ES-I3 (cell line): ENCODE measurements at regions not wholly inside any gene's neighbourhood (a gene's known extent, or its start where the extent isn't known, plus 50 kb on each side); places are given as distances from the start of the nearest gene placed in this dataset.
"Not testable (repeated sequence)": the region's sequence is repeated elsewhere in the genome, so short reads cannot be mapped to it uniquely, and the experiment has no call there.

Experiments used
- H3K36me3 ChIP-seq: 2 replicates; pipeline ENCODE4 v1.6.1; 2013; ENCODE audit warnings: mild to moderate bottlenecking, low read length, control low read depth, moderate library complexity; ENCODE audit not compliant: insufficient read depth
- H3K4me1 ChIP-seq: 2 replicates; pipeline ENCODE4 v1.6.1; 2013; ENCODE audit warnings: mild to moderate bottlenecking, control low read depth, low read length; ENCODE audit not compliant: insufficient read depth
- H3K9ac ChIP-seq: 2 replicates; pipeline ENCODE4 v1.6.1; 2013; ENCODE audit warnings: low read depth, mild to moderate bottlenecking, low read length, moderate library complexity
- H3K9me3 ChIP-seq: 2 replicates; pipeline ENCODE4 v1.6.1; 2013; ENCODE audit warnings: mild to moderate bottlenecking, low read length, moderate library complexity; ENCODE audit not compliant: control insufficient read depth, insufficient read depth

GRCh38 chr19:21610341-21610740 is 104.9 kb downstream of the ZNF429 start:
- H3K9ac ChIP-seq, result no peak overlapping the region
- no peaks in the 10 kb centered on the region for H3K36me3 ChIP-seq
- no peaks in the 10 kb centered on the region for H3K4me1 ChIP-seq
- H3K9me3 ChIP-seq, result no peaks in the 10 kb centered on the region

DNA sequence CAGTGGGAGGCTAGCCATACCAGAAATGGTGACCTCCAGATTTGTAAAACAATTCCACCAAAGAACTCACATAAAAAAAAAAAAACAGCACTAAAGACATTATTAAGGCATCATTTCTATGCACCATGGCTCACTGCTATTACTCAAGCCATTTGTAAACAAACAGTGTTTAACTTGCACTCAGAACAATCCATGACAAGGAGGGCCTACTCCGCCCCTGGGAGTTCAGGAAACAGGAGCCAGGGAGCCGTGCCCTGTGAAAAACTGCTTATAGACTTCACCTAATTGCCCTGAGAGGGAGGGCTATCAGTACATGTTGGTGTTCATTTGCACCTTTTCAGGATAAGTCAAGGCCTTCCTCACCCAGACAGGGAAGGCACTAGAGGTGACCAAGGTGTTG is 103.2 kb downstream of the ZNF429 start:
- no peaks in the 10 kb centered on the region for H3K9me3 ChIP-seq
- H3K9ac ChIP-seq, result no peak overlapping the region
- H3K4me1 ChIP-seq, result peaks cover 11% of the 10 kb centered on the region; the same call in 1 of the 2 replicates
- H3K36me3 ChIP-seq, result no peaks in the 10 kb centered on the region

GRCh38 chr19:21607449-21607848 is 102.0 kb downstream of the ZNF429 start:
- H3K36me3 ChIP-seq, result no peaks in the 10 kb centered on the region
- H3K9me3 ChIP-seq, result no peaks in the 10 kb centered on the region
- peaks cover 11% of the 10 kb centered on the region; the same call in 1 of the 2 replicates for H3K4me1 ChIP-seq
- H3K9ac ChIP-seq, result no peak overlapping the region

DNA sequence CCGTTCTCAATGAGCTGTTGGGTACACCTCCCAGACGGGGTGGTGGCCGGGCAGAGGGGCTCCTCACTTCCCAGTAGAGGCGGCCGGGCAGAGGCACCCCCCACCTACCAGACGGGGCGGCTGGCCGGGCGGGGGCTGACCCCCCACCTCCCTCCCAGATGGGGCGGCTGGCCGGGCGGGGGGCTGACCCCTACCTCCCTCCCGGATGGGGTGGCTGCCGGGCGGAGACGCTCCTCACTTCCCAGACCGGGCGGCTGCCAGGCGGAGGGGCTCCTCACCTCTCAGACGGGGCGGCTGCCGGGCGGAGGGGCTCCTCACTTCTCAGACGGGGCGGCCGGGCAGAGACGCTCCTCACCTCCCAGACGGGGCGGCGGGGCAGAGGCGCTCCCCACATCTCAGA is 101.6 kb downstream of the ZNF429 start:
- H3K36me3 ChIP-seq, H3K9me3 ChIP-seq, H3K9ac ChIP-seq: not testable (repeated sequence)
- peaks cover 11% of the 10 kb centered on the region; the same call in 1 of the 2 replicates for H3K4me1 ChIP-seq

DNA sequence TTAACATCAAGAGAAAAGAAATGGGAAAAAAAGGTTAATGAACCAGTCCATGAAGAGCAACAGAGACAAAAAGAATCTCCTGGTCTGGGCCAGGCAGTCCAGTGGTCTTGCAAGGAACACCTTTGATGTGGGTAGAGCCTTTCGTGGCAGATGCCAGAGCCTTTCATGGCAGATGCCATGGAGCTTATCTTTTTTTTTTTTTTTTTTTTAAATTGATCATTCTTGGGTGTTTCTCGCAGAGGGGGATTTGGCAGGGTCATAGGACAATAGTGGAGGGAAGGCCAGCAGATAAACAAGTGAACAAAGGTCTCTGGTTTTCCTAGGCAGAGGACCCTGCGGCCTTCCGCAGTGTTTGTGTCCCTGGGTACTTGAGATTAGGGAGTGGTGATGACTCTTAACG is 100.9 kb downstream of the ZNF429 start:
- not testable (repeated sequence) for H3K9ac ChIP-seq, H3K9me3 ChIP-seq, H3K36me3 ChIP-seq
- H3K4me1 ChIP-seq, result peaks cover 11% of the 10 kb centered on the region; the same call in 1 of the 2 replicates

GRCh38 chr19:21604951-21605476 is 99.6 kb downstream of the ZNF429 start:
- Histone ChIP-seq H3K36me3 (no peaks in the 10 kb centered on the region), H3K9ac (peak overlapping the region; percentile 24; the same call in 1 of the 2 replicates), H3K9me3 (no peaks in the 10 kb centered on the region), H3K4me1 (peaks cover 11% of the 10 kb centered on the region; the same call in 1 of the 2 replicates)
